Mesodermal cell (in vitro differentiated cells): ENCODE measurements at regions not wholly inside any gene's neighbourhood (a gene's known extent, or its start where the extent isn't known, plus 50 kb on each side); places are given as distances from the start of the nearest gene placed in this dataset.
A peak's percentile ranks its signal among the peaks of the same experiment; 100 is the strongest.

Experiments used
- H3K27ac ChIP-seq: 2 replicates; pipeline ENCODE4 v1.7.0; 2013; ENCODE audit warnings: mild to moderate bottlenecking, low read depth, low read length, moderate library complexity; ENCODE audit not compliant: severe bottlenecking
- H3K36me3 ChIP-seq: 2 replicates; pipeline ENCODE4 v1.7.1; 2013; ENCODE audit warnings: mild to moderate bottlenecking, low read length, moderate library complexity; ENCODE audit not compliant: control insufficient read depth, insufficient read depth
- H3K4me1 ChIP-seq: one replicate; pipeline ENCODE4 v1.7.1; 2013; ENCODE audit warnings: mild to moderate bottlenecking, low read length; ENCODE audit not compliant: insufficient read depth, control insufficient read depth, poor library complexity, severe bottlenecking
- H3K4me3 ChIP-seq: 2 replicates; pipeline ENCODE4 v1.7.0; 2013; ENCODE audit warnings: low read length, control low read depth, mild to moderate bottlenecking; ENCODE audit not compliant: insufficient read depth, poor library complexity, severe bottlenecking; ENCODE audit errors: extremely low read depth
- H3K9me3 ChIP-seq: 2 replicates; pipeline ENCODE4 v1.7.1; 2013; ENCODE audit warnings: mild to moderate bottlenecking, low read length, moderate library complexity; ENCODE audit not compliant: control insufficient read depth
- WGBS, 2 experiments: methylation state at CpG; one replicate each; pipeline ENCODE4 v1.1.5; 2013; ENCODE audit warnings: missing lambda C conversion rate in 2 of 2; ENCODE audit not compliant: insufficient coverage in 2 of 2; 5-methylcytosine and 5-hydroxymethylcytosine counted together

DNA sequence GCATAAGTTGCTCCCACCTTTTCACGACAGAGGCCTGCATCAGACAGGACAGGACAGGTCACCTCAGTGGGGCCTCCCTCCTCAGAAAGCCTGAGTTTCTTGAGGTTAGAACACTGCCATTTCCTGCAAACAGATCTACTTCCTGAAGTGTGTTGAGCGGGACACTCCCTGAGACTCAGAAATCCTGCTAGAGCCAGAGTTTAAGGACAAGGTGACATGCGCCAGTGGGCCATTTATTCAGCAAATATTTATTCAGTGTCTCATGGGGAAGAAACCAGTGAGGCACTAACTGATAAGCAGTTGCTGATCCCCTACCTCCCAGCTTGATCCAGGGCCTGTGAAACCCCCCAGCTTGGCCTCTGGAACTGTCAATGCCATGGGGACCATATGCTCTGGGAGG lies 454.6 kb downstream of the SOX6 start:
- WGBS, 2 experiments = 90% methylated on average over 2 to 3 of the region's 3 CpGs
- no peak overlapping the region for H3K4me3 ChIP-seq
- no peaks in the 10 kb centered on the region for H3K9me3 ChIP-seq
- no peaks in the 10 kb centered on the region for H3K36me3 ChIP-seq
- H3K27ac ChIP-seq = peak overlapping the region; percentile 81
- H3K4me1 ChIP-seq = peaks cover 24% of the 10 kb centered on the region

DNA sequence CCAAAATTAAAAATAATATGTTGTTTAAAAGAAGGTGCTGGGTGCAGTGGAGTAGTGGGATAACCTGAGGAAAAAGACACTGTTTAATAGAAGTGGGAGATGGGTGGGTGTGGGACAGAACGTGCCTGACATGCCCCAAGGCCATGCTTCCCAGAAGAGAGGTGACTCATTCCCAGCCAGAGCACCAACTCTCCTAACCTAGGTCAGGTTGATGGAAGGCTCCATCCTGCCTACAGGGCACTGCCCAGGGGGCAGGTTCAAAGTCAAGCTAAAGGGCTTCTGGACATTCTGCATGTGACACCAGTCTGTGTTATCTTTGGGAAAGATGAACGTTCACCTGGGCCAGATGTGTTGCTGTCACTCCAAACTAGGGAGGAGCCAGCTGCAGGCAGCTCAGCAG lies 453.1 kb downstream of the SOX6 start:
- no peak overlapping the region for H3K27ac ChIP-seq
- no peak overlapping the region for H3K4me3 ChIP-seq
- no peaks in the 10 kb centered on the region for H3K9me3 ChIP-seq
- H3K36me3 ChIP-seq = no peaks in the 10 kb centered on the region
- 53 to 76% methylated on average over 2 of the region's 2 CpGs for WGBS, 2 experiments
- H3K4me1 ChIP-seq = peaks cover 17% of the 10 kb centered on the region

DNA sequence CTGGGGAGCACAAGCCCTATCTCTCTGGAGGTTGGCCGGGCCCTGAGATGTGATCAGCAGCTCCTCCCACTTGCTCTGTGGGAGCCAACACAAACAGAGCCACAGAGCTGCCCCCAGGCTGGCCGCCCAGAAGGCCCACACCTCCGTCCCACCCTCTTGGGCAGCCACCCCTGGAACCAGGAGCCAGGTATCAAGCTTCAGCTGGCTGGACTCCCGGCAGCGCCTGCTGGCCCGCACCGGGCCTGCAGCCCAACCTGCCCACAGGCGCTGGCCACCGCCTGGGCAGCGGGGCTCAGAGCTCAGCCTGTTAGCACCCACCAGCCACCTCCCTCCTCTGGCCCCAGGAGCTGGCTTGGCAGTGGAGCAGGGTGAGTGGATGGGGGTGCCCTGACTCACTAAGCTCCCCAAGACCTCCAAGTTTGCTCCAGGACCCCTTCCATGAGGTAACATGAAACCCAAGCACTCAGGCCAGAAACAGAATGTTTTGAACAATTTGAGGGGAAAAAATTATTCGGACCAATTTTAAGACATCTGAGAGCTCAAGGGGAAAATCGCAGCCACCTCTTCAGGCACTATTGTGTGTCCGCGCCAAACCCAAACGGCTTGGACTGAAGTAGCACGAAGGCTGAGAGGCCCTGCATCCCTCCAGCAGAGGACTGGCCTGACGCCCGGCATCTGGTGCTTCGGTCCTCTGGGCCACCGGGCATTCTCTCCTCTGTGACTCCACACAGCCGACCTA lies 450.8 kb downstream of the SOX6 start:
- no peak overlapping the region for H3K4me3 ChIP-seq
- no peaks in the 10 kb centered on the region for H3K36me3 ChIP-seq
- H3K4me1 ChIP-seq = peaks cover 17% of the 10 kb centered on the region
- H3K27ac ChIP-seq = no peak overlapping the region
- WGBS, 2 experiments = 88 to 93% methylated on average over 17 to 18 of the region's 21 CpGs
- no peaks in the 10 kb centered on the region for H3K9me3 ChIP-seq

DNA sequence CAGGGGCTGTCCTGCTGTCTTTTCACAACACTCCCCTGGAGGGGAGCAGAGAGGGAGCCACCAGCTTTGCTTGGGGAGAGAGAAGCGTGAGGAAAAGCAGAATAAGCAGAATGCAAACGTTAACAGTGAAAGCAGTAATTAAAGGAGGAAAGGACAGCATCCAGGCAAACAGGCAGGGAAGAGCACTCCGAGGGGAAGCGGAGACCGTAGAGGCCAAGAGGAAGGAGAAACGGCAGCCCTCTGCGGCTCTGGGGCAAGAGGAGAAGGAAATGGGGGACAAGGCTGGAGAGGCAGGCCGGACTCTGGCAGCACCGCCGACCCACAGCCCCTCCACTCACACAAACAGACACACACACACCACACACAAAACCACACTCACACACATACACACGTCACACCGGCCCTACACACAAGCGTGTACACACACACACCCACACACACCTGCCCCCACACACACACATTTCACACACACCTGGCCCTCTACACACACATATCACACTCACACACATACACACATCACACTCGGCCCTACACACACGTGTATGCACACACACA lies 449.8 kb downstream of the SOX6 start:
- H3K4me1 ChIP-seq = peaks cover 8% of the 10 kb centered on the region
- H3K4me3 ChIP-seq = no peak overlapping the region
- H3K36me3 ChIP-seq = no peaks in the 10 kb centered on the region
- no peak overlapping the region for H3K27ac ChIP-seq
- 84% methylated on average over 5 to 13 of the region's 15 CpGs for WGBS, 2 experiments
- no peaks in the 10 kb centered on the region for H3K9me3 ChIP-seq

DNA sequence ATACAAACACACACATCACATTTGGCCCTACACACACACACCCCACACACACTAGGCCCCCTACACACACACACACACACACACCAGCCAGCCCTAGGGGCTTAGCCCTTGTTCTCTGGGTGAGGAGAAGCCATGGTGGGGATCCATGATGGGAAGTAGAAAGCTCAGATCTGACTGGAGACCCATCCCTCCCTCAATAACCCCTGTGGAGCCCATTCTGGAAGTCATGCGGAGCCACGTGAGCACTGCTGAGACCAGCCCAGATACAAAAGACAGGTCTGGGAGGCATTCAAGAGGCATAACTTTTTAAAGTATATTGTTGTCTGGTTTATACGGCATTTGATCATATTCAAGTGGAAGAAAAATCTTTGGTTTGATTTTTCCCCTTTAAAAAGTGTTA lies 448.5 kb downstream of the SOX6 start:
- H3K4me3 ChIP-seq = no peak overlapping the region
- H3K9me3 ChIP-seq = no peaks in the 10 kb centered on the region
- H3K27ac ChIP-seq = no peak overlapping the region
- H3K4me1 ChIP-seq = peaks cover under 1% of the 10 kb centered on the region
- no CpG with 5 or more reads among the region's 3 CpGs for WGBS, 2 experiments
- no peaks in the 10 kb centered on the region for H3K36me3 ChIP-seq

DNA sequence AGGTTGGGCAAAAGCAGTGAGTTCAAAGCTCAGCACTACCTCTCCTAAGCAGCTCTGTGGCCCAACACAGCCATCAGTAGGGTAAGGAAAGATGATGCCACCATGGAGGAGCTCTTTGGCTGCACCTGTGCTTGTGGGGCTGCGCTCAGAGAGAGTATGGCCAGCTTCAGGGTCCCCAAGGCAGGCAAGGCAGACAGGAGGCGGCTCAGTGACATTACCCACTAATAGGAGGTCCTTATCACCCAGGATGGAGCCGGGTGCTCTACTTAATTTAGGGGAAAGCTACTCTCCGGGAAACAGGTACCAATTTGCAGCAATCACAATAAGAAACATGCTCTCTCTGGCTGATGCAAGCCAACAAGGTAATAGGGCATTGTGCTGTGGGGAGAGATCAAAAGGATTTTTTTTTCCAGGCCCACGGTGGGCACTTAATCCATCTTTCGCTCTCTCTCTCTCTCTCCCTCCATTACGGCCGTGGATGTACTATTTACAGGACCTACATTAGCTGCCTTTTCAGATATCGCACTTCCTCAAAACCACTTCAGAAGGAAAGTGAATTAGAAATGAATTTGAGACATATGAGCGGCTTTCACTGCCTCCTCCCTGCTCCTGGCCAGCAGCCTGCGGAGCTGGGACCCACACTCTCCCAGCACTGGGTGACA lies 446.3 kb downstream of the SOX6 start:
- Histone ChIP-seq H3K4me3 (no peak overlapping the region), H3K27ac (no peak overlapping the region), H3K9me3 (no peaks in the 10 kb centered on the region), H3K36me3 (no peaks in the 10 kb centered on the region), H3K4me1 (peaks cover 5% of the 10 kb centered on the region)
- 97 to 100% methylated on average over 4 of the region's 11 CpGs for WGBS, 2 experiments

DNA sequence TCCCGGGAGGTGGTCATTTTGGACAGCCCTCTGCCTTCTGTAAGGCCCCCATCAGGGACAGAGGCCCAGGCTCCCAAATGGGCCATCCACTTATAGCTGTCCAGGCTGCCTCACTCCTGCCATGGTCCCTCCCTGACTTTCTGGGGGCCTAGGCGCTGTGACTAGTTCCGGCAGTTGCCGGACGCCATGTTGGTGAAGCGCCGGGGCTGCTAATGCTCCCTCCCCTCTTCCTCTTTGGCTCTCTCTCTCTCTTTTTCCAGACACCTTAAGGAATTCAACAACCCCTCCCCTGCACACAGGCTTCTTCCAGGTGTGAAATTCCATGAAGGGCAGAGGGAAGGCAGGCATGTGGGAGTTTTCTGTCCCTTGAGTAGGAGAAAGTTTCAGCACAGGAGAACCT lies 445.6 kb downstream of the SOX6 start:
- Histone ChIP-seq H3K27ac (no peak overlapping the region), H3K36me3 (no peaks in the 10 kb centered on the region), H3K9me3 (no peaks in the 10 kb centered on the region), H3K4me1 (peaks cover 5% of the 10 kb centered on the region), H3K4me3 (no peak overlapping the region)
- 93 to 95% methylated on average over 5 to 7 of the region's 7 CpGs for WGBS, 2 experiments

DNA sequence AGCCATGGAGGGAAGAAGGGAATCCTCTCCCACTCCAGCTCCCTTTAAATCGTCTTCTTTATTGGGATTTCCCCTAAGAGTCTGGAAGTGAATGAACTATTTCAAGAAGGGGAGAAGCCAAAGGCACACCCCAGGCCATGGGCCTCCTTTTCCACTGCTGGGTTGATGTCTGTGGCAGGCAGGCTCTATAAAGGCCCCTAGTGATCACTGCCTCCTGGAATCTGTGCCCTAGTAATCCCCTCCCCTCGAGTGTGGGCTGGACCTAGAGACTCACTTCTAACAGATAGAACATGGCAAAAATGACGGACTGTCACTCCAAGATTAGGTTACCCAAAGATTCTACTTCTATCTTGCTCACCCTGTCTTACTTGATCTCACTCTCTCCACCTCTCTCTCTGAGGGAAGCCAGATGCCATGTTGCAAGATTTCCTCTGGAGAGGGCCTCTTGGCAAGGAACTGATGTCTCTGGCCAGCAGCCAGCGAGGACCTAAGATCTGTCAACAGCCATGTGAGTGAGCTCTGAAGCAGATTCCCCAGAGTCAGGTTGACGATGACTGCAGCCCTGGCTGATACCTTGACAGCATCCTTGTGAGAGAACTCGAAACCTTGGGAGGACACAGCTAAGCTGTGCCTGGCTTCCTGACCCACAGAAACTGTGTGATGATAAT lies 444.8 kb downstream of the SOX6 start:
- H3K36me3 ChIP-seq = no peaks in the 10 kb centered on the region
- WGBS, 2 experiments = 89 to 92% methylated on average over 5 to 6 of the region's 6 CpGs
- no peaks in the 10 kb centered on the region for H3K9me3 ChIP-seq
- no peak overlapping the region for H3K4me3 ChIP-seq
- H3K27ac ChIP-seq = no peak overlapping the region
- peaks cover 5% of the 10 kb centered on the region for H3K4me1 ChIP-seq

DNA sequence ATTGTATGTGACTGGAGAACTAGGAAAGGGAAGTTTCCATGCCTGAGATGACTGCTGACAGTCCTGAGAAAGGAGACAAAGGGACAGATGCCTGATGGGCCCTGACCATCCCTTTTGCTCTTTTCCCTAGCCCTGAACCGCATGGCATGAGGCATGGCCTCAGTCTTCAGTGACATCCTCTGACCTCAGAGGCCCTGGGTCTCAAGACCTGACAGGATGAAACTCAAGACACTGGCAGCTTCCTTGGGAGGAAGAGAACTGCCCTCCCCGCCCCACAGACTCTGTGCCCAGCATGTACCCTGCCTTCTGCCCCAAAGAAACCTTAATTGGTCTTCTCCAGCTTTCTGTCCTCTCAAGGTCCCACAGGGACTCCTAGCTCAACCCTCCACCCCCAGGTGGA lies 444.1 kb downstream of the SOX6 start:
- Histone ChIP-seq H3K9me3 (no peaks in the 10 kb centered on the region), H3K27ac (no peak overlapping the region), H3K36me3 (no peaks in the 10 kb centered on the region), H3K4me1 (peaks cover 5% of the 10 kb centered on the region), H3K4me3 (no peak overlapping the region)
- WGBS, 2 experiments = 100% methylated on average over 1 of the region's 2 CpGs

DNA sequence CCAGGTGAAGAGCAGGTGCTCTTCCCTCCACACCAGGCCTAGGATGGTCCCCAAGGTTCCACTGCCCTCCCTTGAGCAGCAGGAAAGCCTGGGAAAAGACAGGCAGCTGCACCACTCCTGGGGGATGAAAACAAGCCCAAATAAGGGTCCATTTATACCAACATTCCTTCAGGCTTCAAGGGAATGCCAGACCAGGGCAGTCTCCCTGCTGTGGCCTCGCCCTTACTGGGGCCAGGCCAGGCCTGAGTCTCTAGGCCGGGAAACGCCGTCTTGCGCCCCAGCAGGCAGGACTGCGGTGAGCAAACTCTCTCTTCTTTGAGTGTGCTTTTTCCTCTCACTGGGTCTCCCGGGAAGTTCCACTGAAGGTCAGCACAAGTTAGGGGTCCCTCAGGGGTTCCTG lies 443.5 kb downstream of the SOX6 start:
- Histone ChIP-seq H3K9me3 (no peaks in the 10 kb centered on the region), H3K4me1 (peaks cover 5% of the 10 kb centered on the region), H3K4me3 (no peak overlapping the region), H3K36me3 (no peaks in the 10 kb centered on the region), H3K27ac (peak overlapping the region; percentile 58)
- 74 to 82% methylated on average over 7 of the region's 7 CpGs for WGBS, 2 experiments
